H9 (cell line): ENCODE measurements at regions not wholly inside any gene's neighbourhood (a gene's known extent, or its start where the extent isn't known, plus 50 kb on each side); places are given as distances from the start of the nearest gene placed in this dataset.
A peak's percentile ranks its signal among the peaks of the same experiment; 100 is the strongest.

Experiments
- DNase-seq: peaks from one replicate; pipeline ENCODE4 v3.0.0-alpha.2; 2017
- H2AFZ ChIP-seq: one replicate; pipeline ENCODE4 v1.6.1; 2013; ENCODE audit warnings: mild to moderate bottlenecking, low read length, control low read depth, moderate library complexity
- H2AK5ac ChIP-seq: 2 replicates; pipeline ENCODE4 v1.6.1; 2013; ENCODE audit warnings: low read length, control low read depth, mixed read lengths; ENCODE audit not compliant: insufficient read length
- H2BK120ac ChIP-seq: one replicate; pipeline ENCODE4 v1.6.1; 2013; ENCODE audit warnings: low read depth, mild to moderate bottlenecking, low read length, control low read depth, inconsistent platforms; ENCODE audit not compliant: poor library complexity, severe bottlenecking
- H2BK12ac ChIP-seq: 2 replicates; pipeline ENCODE4 v1.6.1; 2013; ENCODE audit warnings: low read length, control low read depth, mixed read lengths, low read depth; ENCODE audit not compliant: insufficient read length
- H2BK15ac ChIP-seq: 2 replicates; pipeline ENCODE4 v1.6.1; 2013; ENCODE audit warnings: low read depth, low read length, control low read depth
- H2BK20ac ChIP-seq: one replicate; pipeline ENCODE4 v1.6.1; 2013; ENCODE audit warnings: low read depth, mild to moderate bottlenecking, low read length, control low read depth, inconsistent platforms; ENCODE audit not compliant: poor library complexity, severe bottlenecking
- H2BK5ac ChIP-seq: 2 replicates; pipeline ENCODE4 v1.6.1; 2013; ENCODE audit warnings: low read length, control low read depth, mixed read lengths; ENCODE audit not compliant: insufficient read length
- H3K14ac ChIP-seq: 2 replicates; pipeline ENCODE4 v1.6.1; 2013; ENCODE audit warnings: low read length, control low read depth; ENCODE audit not compliant: insufficient read depth
- H3K18ac ChIP-seq: 2 replicates; pipeline ENCODE4 v1.6.1; 2013; ENCODE audit warnings: low read depth, mild to moderate bottlenecking, mixed read lengths, low read length, control low read depth; ENCODE audit not compliant: insufficient read length
- H3K23ac ChIP-seq: 2 replicates; pipeline ENCODE4 v1.6.1; 2013; ENCODE audit warnings: low read length, control low read depth, mixed read lengths, low read depth; ENCODE audit not compliant: insufficient read length
- H3K23me2 ChIP-seq: 2 replicates; pipeline ENCODE4 v1.6.1; 2013; ENCODE audit warnings: low read depth, mild to moderate bottlenecking, mixed read lengths, low read length, control low read depth; ENCODE audit not compliant: insufficient read length, poor library complexity, severe bottlenecking
- H3K27ac ChIP-seq: 2 replicates; pipeline ENCODE4 v1.5.1; 2013; ENCODE audit warnings: low read length, control low read depth, mixed read lengths, low read depth; ENCODE audit not compliant: insufficient read length
- H3K27me3 ChIP-seq: 2 replicates; pipeline ENCODE4 v1.6.1; 2013; ENCODE audit warnings: low read length, control low read depth, inconsistent platforms; ENCODE audit not compliant: insufficient read depth
- H3K4ac ChIP-seq: 2 replicates; pipeline ENCODE4 v1.6.1; 2013; ENCODE audit warnings: low read depth, mild to moderate bottlenecking, control low read depth, inconsistent platforms, low read length, moderate library complexity
- H3K4me1 ChIP-seq: 2 replicates; pipeline ENCODE4 v1.6.1; 2013; ENCODE audit warnings: low read length, control low read depth, inconsistent platforms; ENCODE audit not compliant: insufficient read depth
- H3K4me2 ChIP-seq: 2 replicates; pipeline ENCODE4 v1.6.1; 2013; ENCODE audit warnings: low read length, control low read depth, mixed read lengths; ENCODE audit not compliant: insufficient read length, insufficient read depth
- H3K56ac ChIP-seq: 2 replicates; pipeline ENCODE4 v1.6.1; 2013; ENCODE audit warnings: low read depth, mild to moderate bottlenecking, mixed read lengths, low read length, control low read depth; ENCODE audit not compliant: insufficient read length
- H3K79me1 ChIP-seq: 2 replicates; pipeline ENCODE4 v1.6.1; 2013; ENCODE audit warnings: low read depth, mild to moderate bottlenecking, moderate library complexity, low read length, control low read depth, inconsistent platforms; ENCODE audit not compliant: insufficient read depth, poor library complexity, severe bottlenecking
- H3K79me2 ChIP-seq: 2 replicates; pipeline ENCODE4 v1.6.1; 2013; ENCODE audit warnings: low read length, control low read depth, inconsistent platforms; ENCODE audit not compliant: insufficient read depth
- H3K9ac ChIP-seq: 2 replicates; pipeline ENCODE4 v1.6.1; 2013; ENCODE audit warnings: low read length, control low read depth, mixed read lengths; ENCODE audit not compliant: insufficient read length; ENCODE audit errors: extremely low read depth
- H3K9me3 ChIP-seq: one replicate; pipeline ENCODE4 v1.6.1; 2013; ENCODE audit warnings: low read depth, low read length, inconsistent platforms; ENCODE audit not compliant: control insufficient read depth
- H3T11ph ChIP-seq: one replicate; pipeline ENCODE4 v1.6.1; 2013; ENCODE audit warnings: mild to moderate bottlenecking, low read length, control low read depth, inconsistent platforms
- H4K20me1 ChIP-seq: one replicate; pipeline ENCODE4 v1.6.1; 2013; ENCODE audit not compliant: control insufficient read depth, insufficient read length, insufficient read depth
- H4K5ac ChIP-seq: 2 replicates; pipeline ENCODE4 v1.6.1; 2013; ENCODE audit warnings: low read depth, mild to moderate bottlenecking, mixed read lengths, low read length, control low read depth; ENCODE audit not compliant: insufficient read length
- H4K8ac ChIP-seq: replicated peaks from 2 replicates; pipeline ENCODE4 v1.6.1; 2013; ENCODE audit warnings: low read length, control low read depth, mixed read lengths, low read depth; ENCODE audit not compliant: insufficient read length
- H4K91ac ChIP-seq: 2 replicates; pipeline ENCODE4 v1.6.1; 2013; ENCODE audit warnings: low read depth, mild to moderate bottlenecking, moderate library complexity, mixed read lengths, low read length, control low read depth; ENCODE audit not compliant: insufficient read length
- H3K27ac Mint-ChIP-seq, 3 experiments: 2 replicates in 2 of 3; 3 replicates in 1 of 3; pipeline ENCODE4 v1.8.0; 2020 to 2021; ENCODE audit warnings: mixed read lengths in 3 of 3, mild to moderate bottlenecking in 1 of 3, moderate library complexity in 1 of 3
- H3K27me3 Mint-ChIP-seq: 2 replicates; pipeline ENCODE4 v1.8.0; 2021; ENCODE audit warnings: low read depth, mild to moderate bottlenecking, moderate library complexity, mixed read lengths
- H3K36me3 Mint-ChIP-seq, 3 experiments: 2 replicates in 2 of 3; 3 replicates in 1 of 3; pipeline ENCODE4 v1.8.0; 2020 to 2021; ENCODE audit warnings: low read depth in 3 of 3, mixed read lengths in 3 of 3; ENCODE audit not compliant: insufficient read depth in 1 of 3
- H3K4me1 Mint-ChIP-seq, 2 experiments: 2 replicates each; pipeline ENCODE4 v1.8.0; 2020; ENCODE audit warnings: mixed read lengths in 2 of 2
- H3K4me3 Mint-ChIP-seq, 2 experiments: 2 replicates in 1 of 2; 3 replicates in 1 of 2; pipeline ENCODE4 v1.8.0; 2020 to 2021; ENCODE audit warnings: mild to moderate bottlenecking in 2 of 2, mixed read lengths in 2 of 2, moderate library complexity in 1 of 2
- H3K9me3 Mint-ChIP-seq, 2 experiments: 2 replicates in 1 of 2; 3 replicates in 1 of 2; pipeline ENCODE4 v1.8.0; 2020; ENCODE audit warnings: mild to moderate bottlenecking in 2 of 2, mixed read lengths in 2 of 2, moderate library complexity in 1 of 2
- WGBS: extraction: QIAGEN DNeasy Blood & Tissue Kit; methylation state at CpG from one replicate; pipeline ENCODE4 v1.1.7; 2013; ENCODE audit warnings: missing lambda C conversion rate, low lambda C conversion rate, mixed read lengths; ENCODE audit not compliant: insufficient read length; ENCODE audit errors: extremely low coverage; 5-methylcytosine and 5-hydroxymethylcytosine counted together
- TF ChIP-seq, protein P1 (sequence below): fragments of 200-600 bp; sonication (generic); conservative IDR thresholded peaks from 3 replicates; pipeline ENCODE4 v1.8.0; 2021; ENCODE audit warnings: antibody characterized with exemption, mild to moderate bottlenecking

DNA sequence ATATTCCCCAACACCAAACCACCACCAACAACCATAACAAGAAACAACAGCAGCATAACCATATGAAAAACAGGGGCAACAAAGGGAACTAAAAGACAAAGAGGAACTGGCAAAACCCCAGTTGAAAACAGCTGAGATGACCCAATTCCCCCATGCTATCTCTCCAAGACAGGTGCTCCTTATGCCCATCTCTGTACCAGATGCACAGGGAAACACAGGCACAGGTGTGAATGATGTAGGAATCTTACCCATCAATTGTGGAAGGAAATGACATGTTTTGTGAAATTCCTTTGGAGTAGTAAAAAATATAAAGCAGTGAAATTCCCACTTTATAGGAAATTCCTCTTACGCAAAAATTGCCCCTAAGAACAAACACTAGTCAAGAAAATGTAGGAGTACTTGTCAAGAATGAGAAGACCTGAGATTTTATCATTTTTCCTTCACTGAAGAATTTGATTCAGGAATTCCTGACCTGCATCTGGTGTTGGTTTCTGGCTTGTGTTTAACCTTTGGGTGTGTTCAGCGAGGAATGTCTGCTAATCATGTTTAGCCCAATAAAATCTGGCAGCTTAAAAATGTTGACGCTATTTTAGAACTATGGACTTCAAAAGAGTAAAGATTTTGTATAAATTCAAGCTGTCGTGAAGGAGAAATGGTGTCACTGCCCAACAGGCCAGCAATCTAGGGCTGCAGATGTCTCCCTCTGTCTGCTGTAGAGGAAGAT, 67.7 kb upstream of the ARHGAP28 start:
- Mint-ChIP-seq H3K4me1 (peaks cover 28 to 31% of the 10 kb centered on the region in 2 experiments), H3K36me3 (no peaks in the 10 kb centered on the region), H3K4me3 (no peak overlapping the region), H3K27me3 (no peaks in the 10 kb centered on the region; the same call in 1 of the 2 replicates), H3K27ac (peak overlapping the region in 2 of 3 experiments; percentile 1 to 54; a peak in 3 of 7 replicates), H3K9me3 (peaks cover 1% of the 10 kb centered on the region in 2 experiments; a peak in 3 of 5 replicates)
- Histone ChIP-seq H3K9ac (no peak overlapping the region), H3K14ac (no peak overlapping the region), H4K91ac (no peak overlapping the region), H4K5ac (no peak overlapping the region), H3K79me1 (no peaks in the 10 kb centered on the region), H3K56ac (no peak overlapping the region), H2BK12ac (no peak overlapping the region), H2AFZ (no peak overlapping the region), H3K79me2 (no peaks in the 10 kb centered on the region), H4K20me1 (no peaks in the 10 kb centered on the region), H2BK20ac (no peak overlapping the region), H3K4me1 (no peaks in the 10 kb centered on the region; the same call in 1 of the 2 replicates), H3K23ac (no peak overlapping the region), H2BK15ac (no peak overlapping the region), H3K27me3 (no peaks in the 10 kb centered on the region), H3K4me2 (no peak overlapping the region), H2BK120ac (no peak overlapping the region), H3K27ac (no peak overlapping the region), H3K9me3 (no peaks in the 10 kb centered on the region), H3K23me2 (no peaks in the 10 kb centered on the region), H3K18ac (no peak overlapping the region), H3T11ph (no peak overlapping the region), H4K8ac (no peak overlapping the region), H2BK5ac (no peak overlapping the region), H2AK5ac (no peak overlapping the region), H3K4ac (no peak overlapping the region)
- no peak for DNase-seq
- TF ChIP-seq, protein P1, sequence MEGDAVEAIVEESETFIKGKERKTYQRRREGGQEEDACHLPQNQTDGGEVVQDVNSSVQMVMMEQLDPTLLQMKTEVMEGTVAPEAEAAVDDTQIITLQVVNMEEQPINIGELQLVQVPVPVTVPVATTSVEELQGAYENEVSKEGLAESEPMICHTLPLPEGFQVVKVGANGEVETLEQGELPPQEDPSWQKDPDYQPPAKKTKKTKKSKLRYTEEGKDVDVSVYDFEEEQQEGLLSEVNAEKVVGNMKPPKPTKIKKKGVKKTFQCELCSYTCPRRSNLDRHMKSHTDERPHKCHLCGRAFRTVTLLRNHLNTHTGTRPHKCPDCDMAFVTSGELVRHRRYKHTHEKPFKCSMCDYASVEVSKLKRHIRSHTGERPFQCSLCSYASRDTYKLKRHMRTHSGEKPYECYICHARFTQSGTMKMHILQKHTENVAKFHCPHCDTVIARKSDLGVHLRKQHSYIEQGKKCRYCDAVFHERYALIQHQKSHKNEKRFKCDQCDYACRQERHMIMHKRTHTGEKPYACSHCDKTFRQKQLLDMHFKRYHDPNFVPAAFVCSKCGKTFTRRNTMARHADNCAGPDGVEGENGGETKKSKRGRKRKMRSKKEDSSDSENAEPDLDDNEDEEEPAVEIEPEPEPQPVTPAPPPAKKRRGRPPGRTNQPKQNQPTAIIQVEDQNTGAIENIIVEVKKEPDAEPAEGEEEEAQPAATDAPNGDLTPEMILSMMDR, result no peak
- WGBS, result no CpG with 5 or more reads among the region's 4 CpGs
